Keratinocyte (primary cell): ENCODE measurements at regions not wholly inside any gene's neighbourhood (a gene's known extent, or its start where the extent isn't known, plus 50 kb on each side); places are given as distances from the start of the nearest gene placed in this dataset.

Source experiments
- DNase-seq: peaks from one replicate; pipeline ENCODE4 v3.0.0-alpha.2; 2011; ENCODE audit warnings: low read depth, missing footprints, low spot score
- FAIRE-seq: peaks from 2 replicates; lab custom pipeline; 2011; peaks lifted over from hg19 to GRCh38; lab: Jason Lieb, UNC
- H2AFZ ChIP-seq: 2 replicates; pipeline ENCODE4 v1.6.0; 2012; ENCODE audit warnings: low read length, control low read depth, inconsistent platforms; ENCODE audit not compliant: control insufficient read depth
- H3K27ac ChIP-seq: 2 replicates; pipeline ENCODE4 v1.5.1; 2011; ENCODE audit warnings: low read length; ENCODE audit not compliant: control insufficient read depth, insufficient read depth
- H3K27me3 ChIP-seq: 3 replicates; pipeline ENCODE4 v1.6.0; 2011; ENCODE audit warnings: low read length; ENCODE audit not compliant: control insufficient read depth, insufficient read depth; ENCODE audit errors: extremely low read depth
- H3K36me3 ChIP-seq, 2 experiments: 2 replicates in 1 of 2; 3 replicates in 1 of 2; pipeline ENCODE4 v1.5.1; 2011; ENCODE audit warnings: low read length in 2 of 2, mild to moderate bottlenecking in 1 of 2; ENCODE audit not compliant: control insufficient read depth in 2 of 2, insufficient read depth in 2 of 2; ENCODE audit errors: extremely low read depth in 1 of 2
- H3K4me1 ChIP-seq: 3 replicates; pipeline ENCODE4 v1.5.1; 2011; ENCODE audit warnings: low read length; ENCODE audit not compliant: control insufficient read depth, insufficient read depth; ENCODE audit errors: extremely low read depth
- H3K4me2 ChIP-seq: 3 replicates; pipeline ENCODE4 v1.6.0; 2011; ENCODE audit warnings: low read depth, low read length; ENCODE audit not compliant: control insufficient read depth, insufficient read depth; ENCODE audit errors: extremely low read depth
- H3K4me3 ChIP-seq, 3 experiments: fragments of 200-600 bp in 1 of 3; sonication (generic) in 1 of 3; 2 replicates in 2 of 3; 3 replicates in 1 of 3; pipeline ENCODE4 v1.5.1; 2011 to 2016; ENCODE audit warnings: low read length in 3 of 3, mild to moderate bottlenecking in 3 of 3, control low read depth in 2 of 3, inconsistent platforms in 1 of 3, low read depth in 1 of 3, mixed read lengths in 1 of 3, mixed run types in 1 of 3, moderate library complexity in 1 of 3; ENCODE audit not compliant: control insufficient read depth in 2 of 3, insufficient read depth in 2 of 3; ENCODE audit errors: extremely low read depth in 1 of 3
- H3K79me2 ChIP-seq: 2 replicates; pipeline ENCODE4 v1.6.0; 2012; ENCODE audit warnings: low read length; ENCODE audit not compliant: control insufficient read depth, insufficient read depth
- H3K9ac ChIP-seq: 3 replicates; pipeline ENCODE4 v1.6.0; 2011; ENCODE audit warnings: low read length; ENCODE audit not compliant: control insufficient read depth, insufficient read depth; ENCODE audit errors: extremely low read depth
- H3K9me1 ChIP-seq: 3 replicates; pipeline ENCODE4 v1.6.0; 2011; ENCODE audit warnings: low read length; ENCODE audit not compliant: control insufficient read depth, insufficient read depth; ENCODE audit errors: extremely low read depth
- H3K9me3 ChIP-seq: 2 replicates; pipeline ENCODE4 v1.5.1; 2012; ENCODE audit warnings: low read depth, low read length; ENCODE audit not compliant: control insufficient read depth
- H4K20me1 ChIP-seq: 3 replicates; pipeline ENCODE4 v1.6.0; 2011; ENCODE audit warnings: low read length; ENCODE audit not compliant: control insufficient read depth, insufficient read depth; ENCODE audit errors: extremely low read depth
- EZH2 ChIP-seq: IDR thresholded peaks from one replicate; pipeline ENCODE4 v1.6.1; 2012; ENCODE audit warnings: inconsistent platforms, mild to moderate bottlenecking, low read length, moderate library complexity
- dilution Hi-C: fragments of 300-500 bp; cut with MboI; formaldehyde crosslinking; loops from one replicate; pipeline ENCODE4 v1.7.0; 2020; ENCODE audit warnings: low sequenced_read_pairs; ENCODE audit not compliant: extremely low pct_ligation_motif_present
- TF ChIP-seq, protein P1 (sequence below), 3 experiments: IDR thresholded peaks in 1 of 3; conservative IDR thresholded peaks in 1 of 3; optimal IDR thresholded peaks in 1 of 3; 2 replicates in 2 of 3; 3 replicates in 1 of 3; pipeline versions ENCODE3 to v1.5.1; 2011; ENCODE audit warnings: low read length in 3 of 3, mild to moderate bottlenecking in 3 of 3, moderate library complexity in 2 of 3, control low read depth in 1 of 3, inconsistent platforms in 1 of 3; ENCODE audit not compliant: insufficient read depth in 2 of 3; ENCODE audit errors: extremely low read depth in 1 of 3

DNA sequence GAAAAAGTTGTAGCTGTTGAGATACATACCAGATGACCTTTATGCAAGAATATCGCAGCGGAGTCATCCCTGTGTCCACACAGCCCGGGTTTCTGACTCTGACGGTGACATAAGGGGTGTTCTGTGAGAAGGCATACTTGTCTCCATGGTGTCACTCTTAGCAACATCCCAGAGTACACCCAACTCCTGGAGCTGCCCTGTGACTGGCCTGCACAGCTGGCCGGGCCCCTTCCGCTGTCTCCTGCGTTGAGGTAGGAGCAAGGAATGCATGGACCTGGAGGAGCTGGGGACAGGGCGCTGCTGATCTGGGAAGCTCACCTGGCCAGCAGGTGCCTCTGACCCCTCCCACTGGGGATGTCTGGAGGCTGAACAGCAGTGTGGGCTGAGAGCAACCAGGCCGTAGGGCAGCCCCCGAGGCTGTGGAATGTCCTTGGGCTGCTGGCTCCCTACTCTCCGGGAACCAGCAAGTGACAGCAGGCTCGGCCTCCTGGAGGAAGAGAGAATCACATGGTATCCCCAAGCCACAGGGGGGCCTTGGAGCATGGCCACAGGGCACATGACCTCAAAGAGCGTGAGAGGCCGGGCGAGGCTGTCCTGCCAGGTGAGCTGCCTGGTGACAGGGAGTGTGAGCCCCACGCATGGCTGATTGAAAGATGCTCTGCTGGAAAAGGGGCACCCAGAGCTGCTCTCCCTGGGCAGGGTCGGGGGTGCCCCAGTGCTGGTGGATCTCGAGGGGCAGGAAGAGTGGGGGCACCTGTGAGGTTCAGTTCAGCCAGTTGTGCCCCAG, 113.4 kb downstream of the MRPL36 start:
- no peaks in the 10 kb centered on the region for H3K36me3 ChIP-seq
- no peak overlapping the region for H2AFZ ChIP-seq
- TF ChIP-seq EZH2 = no peak
- TF ChIP-seq, protein P1, sequence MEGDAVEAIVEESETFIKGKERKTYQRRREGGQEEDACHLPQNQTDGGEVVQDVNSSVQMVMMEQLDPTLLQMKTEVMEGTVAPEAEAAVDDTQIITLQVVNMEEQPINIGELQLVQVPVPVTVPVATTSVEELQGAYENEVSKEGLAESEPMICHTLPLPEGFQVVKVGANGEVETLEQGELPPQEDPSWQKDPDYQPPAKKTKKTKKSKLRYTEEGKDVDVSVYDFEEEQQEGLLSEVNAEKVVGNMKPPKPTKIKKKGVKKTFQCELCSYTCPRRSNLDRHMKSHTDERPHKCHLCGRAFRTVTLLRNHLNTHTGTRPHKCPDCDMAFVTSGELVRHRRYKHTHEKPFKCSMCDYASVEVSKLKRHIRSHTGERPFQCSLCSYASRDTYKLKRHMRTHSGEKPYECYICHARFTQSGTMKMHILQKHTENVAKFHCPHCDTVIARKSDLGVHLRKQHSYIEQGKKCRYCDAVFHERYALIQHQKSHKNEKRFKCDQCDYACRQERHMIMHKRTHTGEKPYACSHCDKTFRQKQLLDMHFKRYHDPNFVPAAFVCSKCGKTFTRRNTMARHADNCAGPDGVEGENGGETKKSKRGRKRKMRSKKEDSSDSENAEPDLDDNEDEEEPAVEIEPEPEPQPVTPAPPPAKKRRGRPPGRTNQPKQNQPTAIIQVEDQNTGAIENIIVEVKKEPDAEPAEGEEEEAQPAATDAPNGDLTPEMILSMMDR (optimal IDR thresholded peaks at IDR 0.05 in 1 of 3, IDR thresholded peaks at IDR 0.05 in 1 of 3, conservative IDR thresholded peaks at IDR 0.05 in 1 of 3; ENCODE audit: extremely low read depth in 1 of 3, insufficient read depth in 2 of 3, low read length in 3 of 3) = no peak
- no peak for DNase-seq
- H3K4me3 ChIP-seq = no peak overlapping the region
- H4K20me1 ChIP-seq = no peaks in the 10 kb centered on the region
- H3K27me3 ChIP-seq = no peaks in the 10 kb centered on the region
- H3K4me1 ChIP-seq = no peaks in the 10 kb centered on the region
- H3K79me2 ChIP-seq = no peaks in the 10 kb centered on the region
- no peak for FAIRE-seq
- H3K9ac ChIP-seq = no peak overlapping the region
- dilution Hi-C loops = no loop called here
- no peaks in the 10 kb centered on the region for H3K9me3 ChIP-seq
- H3K9me1 ChIP-seq = no peaks in the 10 kb centered on the region
- H3K27ac ChIP-seq = no peak overlapping the region
- no peak overlapping the region for H3K4me2 ChIP-seq

GRCh38 chr5:1685066-1685465, 114.6 kb downstream of the MRPL36 start:
- H3K4me2 ChIP-seq = no peak overlapping the region
- H3K9me3 ChIP-seq = no peaks in the 10 kb centered on the region
- TF ChIP-seq, protein P1 (optimal IDR thresholded peaks at IDR 0.05 in 1 of 3, IDR thresholded peaks at IDR 0.05 in 1 of 3, conservative IDR thresholded peaks at IDR 0.05 in 1 of 3; ENCODE audit: extremely low read depth in 1 of 3, insufficient read depth in 2 of 3, low read length in 3 of 3) = no peak
- no peak for TF ChIP-seq EZH2
- H3K9ac ChIP-seq = no peak overlapping the region
- H3K4me3 ChIP-seq = no peak overlapping the region
- no peak for DNase-seq
- H3K27ac ChIP-seq = no peak overlapping the region
- H3K9me1 ChIP-seq = no peaks in the 10 kb centered on the region
- no peaks in the 10 kb centered on the region for H3K79me2 ChIP-seq
- no peaks in the 10 kb centered on the region for H4K20me1 ChIP-seq
- no peaks in the 10 kb centered on the region for H3K27me3 ChIP-seq
- H2AFZ ChIP-seq = no peak overlapping the region
- no peaks in the 10 kb centered on the region for H3K36me3 ChIP-seq
- no peaks in the 10 kb centered on the region for H3K4me1 ChIP-seq
- dilution Hi-C loops = no loop called here
- no peak for FAIRE-seq
